Skeletal muscle tissue (tissue), 3 donors: ENCODE measurements at regions not wholly inside any gene's neighbourhood (a gene's known extent, or its start where the extent isn't known, plus 50 kb on each side); places are given as distances from the start of the nearest gene placed in this dataset.
"Not testable (repeated sequence)": the region's sequence is repeated elsewhere in the genome, so short reads cannot be mapped to it uniquely, and the experiment has no call there.

Experiments
- H3K27ac ChIP-seq: one replicate; pipeline ENCODE4 v1.7.0; 2013; ENCODE audit warnings: mild to moderate bottlenecking, low read depth, low read length, inconsistent platforms
- H3K27me3 ChIP-seq, 3 donors: one replicate each; pipeline ENCODE4 v1.7.0; 2013; ENCODE audit warnings: low read length in 3 of 3; ENCODE audit not compliant: control insufficient read depth in 3 of 3, insufficient read depth in 3 of 3
- H3K36me3 ChIP-seq, 3 donors: one replicate each; pipeline ENCODE4 v1.7.0; 2013; ENCODE audit warnings: low read length in 3 of 3; ENCODE audit not compliant: control insufficient read depth in 3 of 3, insufficient read depth in 3 of 3
- H3K4me1 ChIP-seq, 3 donors: one replicate each; pipeline ENCODE4 v1.7.0; 2013; ENCODE audit warnings: low read length in 3 of 3, mild to moderate bottlenecking in 3 of 3; ENCODE audit not compliant: control insufficient read depth in 3 of 3, insufficient read depth in 3 of 3
- H3K4me3 ChIP-seq, 3 donors: one replicate each; pipeline ENCODE4 v1.7.0; 2013; ENCODE audit warnings: low read length in 3 of 3
- H3K9ac ChIP-seq, 3 donors: one replicate each; pipeline ENCODE4 v1.7.0; 2013; ENCODE audit warnings: low read length in 3 of 3, mild to moderate bottlenecking in 3 of 3, moderate library complexity in 2 of 3, low read depth in 1 of 3
- H3K9me3 ChIP-seq, 3 donors: one replicate each; pipeline ENCODE4 v1.7.0; 2013; ENCODE audit warnings: low read length in 3 of 3; ENCODE audit not compliant: control insufficient read depth in 3 of 3
- donor health status: Osteomylitis.

DNA sequence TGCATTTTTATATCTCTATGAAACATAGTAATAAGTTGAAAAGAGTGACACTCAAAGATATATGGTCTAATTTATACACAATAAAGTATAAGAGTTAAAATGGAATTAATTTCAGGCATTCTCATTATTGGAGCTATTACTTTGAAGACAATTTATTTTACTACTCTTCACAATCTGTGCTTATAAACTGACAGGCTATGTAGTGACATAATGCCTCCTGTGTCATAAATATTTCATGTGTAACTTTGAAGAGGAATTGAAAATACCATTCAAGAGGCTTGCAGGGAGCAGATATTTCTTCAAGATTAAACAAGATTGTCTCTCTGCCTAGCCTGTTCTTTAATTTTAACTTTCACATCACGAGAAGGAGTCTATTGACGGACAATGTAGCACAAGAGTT, 1881.5 kb upstream of the PCDH20 start:
- Histone ChIP-seq H3K27ac (no peak overlapping the region), H3K36me3 (no peaks in the 10 kb centered on the region), H3K4me1 (no peaks in the 10 kb centered on the region), H3K9ac (no peak overlapping the region), H3K9me3 (no peaks in the 10 kb centered on the region), H3K27me3 (no peaks in the 10 kb centered on the region), H3K4me3 (no peak overlapping the region)

DNA sequence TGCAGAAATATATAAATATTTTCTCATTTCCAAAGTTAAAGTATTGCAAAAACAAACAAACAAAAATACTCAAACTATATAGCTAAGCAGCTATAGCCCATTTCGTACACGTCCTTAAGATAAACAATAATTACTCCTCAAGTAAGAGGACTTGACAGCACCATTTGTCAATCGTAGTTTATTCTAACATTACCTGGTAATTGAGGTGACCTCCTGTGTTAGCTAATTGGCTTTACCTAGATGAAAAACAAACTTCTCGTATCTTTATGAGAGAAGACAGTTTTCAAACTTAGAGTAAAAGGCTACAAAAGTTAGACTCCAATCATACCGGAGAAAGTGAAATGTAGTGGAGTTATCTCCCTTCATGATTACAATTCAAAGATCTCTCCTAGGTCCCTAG, 1876.1 kb upstream of the PCDH20 start:
- Histone ChIP-seq H3K36me3 (no peaks in the 10 kb centered on the region), H3K27me3 (no peaks in the 10 kb centered on the region), H3K9me3 (no peaks in the 10 kb centered on the region), H3K9ac (no peak overlapping the region), H3K4me3 (no peak overlapping the region), H3K4me1 (no peaks in the 10 kb centered on the region), H3K27ac (no peak overlapping the region)

DNA sequence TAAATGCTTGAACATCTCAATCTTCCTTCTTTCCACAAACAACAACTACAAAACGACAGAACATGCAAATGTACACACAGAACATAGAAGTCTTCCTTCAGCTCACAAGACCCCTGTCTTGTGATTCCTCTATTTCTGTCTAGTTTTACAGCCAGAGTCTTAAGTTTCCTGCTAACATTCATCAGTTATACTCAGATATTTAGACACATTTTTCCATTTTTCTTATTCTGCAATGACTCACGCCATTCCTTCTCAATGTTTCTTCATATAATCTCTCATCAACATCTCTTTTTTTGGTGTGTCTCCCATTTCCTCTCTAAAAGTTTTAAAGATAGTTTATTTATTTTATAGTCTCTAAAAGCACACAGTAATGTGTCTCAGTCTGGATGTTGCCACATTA, 1872.9 kb upstream of the PCDH20 start:
- Histone ChIP-seq H3K36me3 (no peaks in the 10 kb centered on the region), H3K9ac (no peak overlapping the region), H3K9me3 (no peaks in the 10 kb centered on the region), H3K27ac (no peak overlapping the region), H3K27me3 (no peaks in the 10 kb centered on the region), H3K4me3 (no peak overlapping the region), H3K4me1 (no peaks in the 10 kb centered on the region)

DNA sequence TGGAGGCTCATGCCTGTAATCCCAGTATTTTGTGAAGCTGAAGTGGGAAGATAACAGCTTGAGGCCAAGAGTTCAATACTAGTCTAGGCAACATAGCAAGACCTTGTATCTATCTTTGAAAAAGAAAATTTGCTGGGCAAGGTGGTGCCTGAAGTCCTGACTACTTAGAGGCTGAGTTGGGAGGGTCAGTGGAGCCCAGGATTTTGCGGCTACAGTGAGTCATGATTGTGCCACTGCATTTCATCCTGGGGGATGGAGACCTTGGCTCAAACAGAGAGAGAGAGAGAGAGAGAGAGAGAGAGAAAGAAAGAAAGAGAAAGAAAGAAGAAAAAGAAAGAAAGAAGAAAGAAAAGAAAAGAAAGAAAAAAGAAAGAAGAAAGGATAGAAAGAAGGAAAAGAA, 1872.3 kb upstream of the PCDH20 start:
- Histone ChIP-seq H3K27me3 (no peaks in the 10 kb centered on the region), H3K4me1 (no peaks in the 10 kb centered on the region), H3K27ac (no peak overlapping the region), H3K9me3 (no peaks in the 10 kb centered on the region), H3K36me3 (no peaks in the 10 kb centered on the region), H3K4me3 (no peak overlapping the region), H3K9ac (no peak overlapping the region)

DNA sequence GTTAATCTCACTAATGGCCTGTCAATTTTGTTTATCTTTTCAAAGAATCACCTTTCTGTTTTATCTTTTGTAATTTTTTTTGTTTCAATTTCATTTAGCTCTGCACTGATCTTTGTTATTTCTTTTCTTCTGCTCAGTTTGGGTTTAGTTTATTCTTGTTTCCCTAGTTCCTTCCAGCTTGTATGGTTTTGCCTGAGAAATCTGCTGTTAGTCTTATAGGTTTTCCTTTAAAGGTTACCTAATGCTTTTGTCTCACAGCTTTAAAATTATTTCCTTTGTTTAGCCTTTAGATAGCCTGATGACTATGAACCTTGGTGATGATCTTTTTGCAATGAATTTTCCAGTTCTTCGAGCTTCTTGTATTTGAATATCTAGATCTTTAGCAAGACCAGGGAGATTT, 1869.8 kb upstream of the PCDH20 start:
- Histone ChIP-seq H3K9ac (no peak overlapping the region), H3K27ac (no peak overlapping the region), H3K36me3 (no peaks in the 10 kb centered on the region), H3K4me1 (no peaks in the 10 kb centered on the region), H3K27me3 (no peaks in the 10 kb centered on the region), H3K4me3 (no peak overlapping the region), H3K9me3 (no peaks in the 10 kb centered on the region)

DNA sequence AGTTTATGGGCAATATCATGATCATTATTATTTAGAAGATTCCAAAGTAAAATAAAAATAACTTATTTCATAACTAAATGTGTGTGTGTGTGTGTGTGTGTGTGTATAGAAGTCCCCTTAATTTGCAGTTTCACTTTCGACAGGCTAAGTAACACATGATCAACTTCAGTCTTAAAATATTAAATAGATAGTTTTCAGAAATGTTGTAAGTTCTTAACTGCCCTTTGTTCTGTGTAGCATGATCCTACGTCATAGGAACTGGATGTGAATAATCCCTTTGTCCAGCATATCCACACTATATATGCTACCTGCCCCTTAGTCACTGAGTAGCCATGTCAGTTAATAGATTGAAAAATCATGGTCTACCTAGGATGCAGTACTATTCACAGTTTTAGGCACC, 1863.5 kb upstream of the PCDH20 start:
- Histone ChIP-seq H3K9ac (no peak overlapping the region), H3K4me1 (no peaks in the 10 kb centered on the region), H3K9me3 (peaks cover 0 to 2% (median 0%) of the 10 kb centered on the region in 3 donors), H3K27ac (no peak overlapping the region), H3K36me3 (no peaks in the 10 kb centered on the region), H3K27me3 (no peaks in the 10 kb centered on the region), H3K4me3 (no peak overlapping the region)

DNA sequence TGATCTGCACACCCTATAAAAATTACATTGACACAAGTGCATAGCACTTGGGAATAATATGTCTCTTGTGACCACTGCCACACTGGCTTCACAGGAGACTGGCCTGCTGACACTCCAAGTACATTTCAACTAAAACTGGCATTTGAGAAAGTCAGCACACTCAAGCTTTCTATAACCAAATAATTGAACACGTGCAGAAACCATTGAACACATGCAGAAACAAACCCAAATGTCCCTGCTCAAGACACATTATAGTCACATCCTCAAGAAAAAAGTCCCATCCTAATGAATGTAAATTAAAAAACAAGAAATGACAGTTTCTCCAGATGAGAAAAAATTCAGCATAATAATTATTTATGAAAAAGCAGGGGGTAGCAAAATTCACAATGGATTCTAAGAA, 1859.1 kb upstream of the PCDH20 start:
- H3K4me1 ChIP-seq, result no peaks in the 10 kb centered on the region
- no peaks in the 10 kb centered on the region for H3K36me3 ChIP-seq
- H3K27me3 ChIP-seq, result no peaks in the 10 kb centered on the region
- peaks cover 0 to 2% (median 0%) of the 10 kb centered on the region in 3 donors for H3K9me3 ChIP-seq
- no peak overlapping the region for H3K27ac ChIP-seq
- H3K9ac ChIP-seq, result no peak overlapping the region
- no peak overlapping the region for H3K4me3 ChIP-seq

DNA sequence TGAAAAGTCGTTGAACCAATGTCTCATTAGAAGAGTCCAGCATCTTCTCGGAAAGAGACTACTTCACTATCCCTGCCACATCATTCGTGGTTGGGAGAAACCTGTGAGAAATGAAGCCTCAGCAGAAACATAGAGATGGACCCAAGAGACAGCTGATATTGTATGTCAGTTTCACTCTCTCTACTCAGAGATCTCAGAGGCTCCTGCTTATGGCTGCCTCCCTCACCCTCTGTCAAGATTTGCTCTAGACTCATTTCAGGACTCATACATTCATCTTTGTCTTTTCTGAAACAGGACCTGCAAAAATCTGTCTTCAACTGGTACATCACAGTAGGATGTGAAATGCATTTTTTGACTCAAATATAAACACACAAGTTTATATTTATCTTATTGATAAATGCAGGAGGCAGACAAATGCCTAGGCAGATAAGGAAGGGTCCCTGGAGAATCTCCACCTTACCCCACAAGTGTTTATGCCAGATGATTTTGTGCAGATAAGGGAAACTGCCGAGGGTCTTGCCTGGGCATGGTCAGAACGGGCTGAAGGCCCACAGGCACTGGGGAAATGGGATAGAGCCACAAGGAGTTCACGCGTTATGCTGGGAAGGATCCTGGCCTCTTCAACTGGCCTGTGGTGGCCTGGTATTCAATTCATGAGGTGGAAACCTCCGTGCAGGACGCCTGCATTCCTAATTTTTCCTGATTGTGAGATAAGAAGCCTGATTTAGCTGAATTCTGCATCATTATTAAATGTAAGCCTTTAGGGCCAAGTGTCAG, 1834.0 kb upstream of the PCDH20 start:
- no peak overlapping the region for H3K9ac ChIP-seq
- H3K4me1 ChIP-seq, result no peaks in the 10 kb centered on the region
- no peak overlapping the region for H3K4me3 ChIP-seq
- no peaks in the 10 kb centered on the region for H3K36me3 ChIP-seq
- H3K27me3 ChIP-seq, result no peaks in the 10 kb centered on the region
- no peak overlapping the region for H3K27ac ChIP-seq
- no peaks in the 10 kb centered on the region for H3K9me3 ChIP-seq

DNA sequence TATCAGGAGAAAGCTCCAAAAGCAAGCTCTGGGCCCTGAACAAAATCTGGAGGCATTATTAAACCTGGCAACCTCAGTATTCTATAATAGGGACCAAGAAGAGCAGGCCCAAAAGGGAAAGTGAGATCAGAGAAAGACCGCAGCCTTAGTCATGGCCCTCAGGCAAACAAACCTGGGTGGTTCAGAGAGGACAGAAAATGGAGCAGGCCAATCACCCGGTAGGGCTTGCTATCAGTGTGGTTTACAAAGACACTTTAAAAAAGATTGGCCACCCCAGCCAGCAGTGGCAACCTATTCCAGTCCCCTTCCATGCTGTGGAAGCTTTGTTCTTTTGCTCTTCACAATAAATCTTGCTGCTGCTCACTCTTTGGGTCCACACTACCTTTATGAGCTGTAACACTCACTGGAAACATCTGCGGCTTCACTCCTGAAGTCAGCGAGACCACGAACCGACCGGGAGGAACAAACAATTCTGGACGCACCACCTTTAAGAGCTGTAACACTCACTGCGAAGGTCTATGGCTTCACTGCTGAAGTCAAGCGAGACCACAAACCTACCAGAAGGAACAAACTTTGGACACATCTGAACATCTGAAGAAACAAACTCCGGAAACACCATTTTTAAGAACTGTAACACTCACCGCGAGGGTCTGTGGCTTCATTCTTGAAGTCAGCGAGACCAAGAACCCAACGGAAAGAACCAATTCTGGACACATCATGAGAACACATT, 1821.2 kb upstream of the PCDH20 start:
- H3K27ac ChIP-seq, result not testable (repeated sequence)

DNA sequence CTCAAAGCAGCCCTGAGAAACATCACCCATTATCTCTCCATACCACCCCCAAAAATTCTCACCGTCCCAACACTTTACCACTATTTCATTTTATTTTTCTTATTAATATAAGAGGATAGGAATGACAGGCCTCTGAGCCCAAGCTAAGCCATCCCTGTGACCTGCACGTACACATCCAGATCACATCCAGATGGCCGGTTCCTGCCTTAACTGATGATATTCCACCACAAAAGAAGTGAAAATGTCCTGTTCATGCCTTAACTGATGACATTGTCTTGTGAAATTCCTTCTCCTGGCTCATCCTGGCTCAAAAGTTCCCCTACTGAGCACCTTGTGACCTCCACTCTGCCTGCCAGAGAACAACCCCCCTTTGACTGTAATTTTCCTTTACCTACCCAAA, 1802.9 kb upstream of the PCDH20 start:
- H3K27me3 ChIP-seq, H3K36me3 ChIP-seq, H3K9me3 ChIP-seq, H3K9ac ChIP-seq, H3K4me1 ChIP-seq, H3K4me3 ChIP-seq, H3K27ac ChIP-seq: not testable (repeated sequence)

More for the DNA sequence above, 1821.2 kb upstream of the PCDH20 start:
- not testable (repeated sequence) for H3K4me1 ChIP-seq, H3K4me3 ChIP-seq, H3K36me3 ChIP-seq, H3K27me3 ChIP-seq, H3K9me3 ChIP-seq, H3K9ac ChIP-seq
